B cell (primary cell): ENCODE measurements at regions not wholly inside any gene's neighbourhood (a gene's known extent, or its start where the extent isn't known, plus 50 kb on each side); places are given as distances from the start of the nearest gene placed in this dataset.

ENCODE experiments used
- ATAC-seq: fragments of 200-7000 bp; cut with Tn5 transposase; one replicate; pipeline ENCODE4 v1.10.0; 2021; ENCODE audit warnings: low read depth, mild to moderate bottlenecking, moderate number of reproducible peaks, moderate library complexity
- CTCF ChIA-PET: fragments of 350-600 bp; sonication (Branson Sonifier 250); formaldehyde crosslinking; loops from one replicate; lab custom pipeline; 2021; ENCODE audit warnings: antibody characterized with exemption, inconsistent platforms; lab: Charles Lee
- POLR2A ChIA-PET: fragments of 350-600 bp; sonication (Branson Sonifier 250); formaldehyde crosslinking; loops from one replicate; lab custom pipeline; 2021; ENCODE audit warnings: antibody characterized with exemption; lab: Charles Lee
- DNase-seq: peaks from one replicate; pipeline ENCODE4 v3.0.0; 2013
- H2AFZ ChIP-seq: 2 replicates; pipeline ENCODE4 v1.6.1; 2012; ENCODE audit warnings: mild to moderate bottlenecking, low read depth, low read length; ENCODE audit not compliant: insufficient read depth, poor library complexity, severe bottlenecking
- H3K27ac ChIP-seq, 2 donors: 1 replicate in 1 of 2; 2 replicates in 1 of 2; pipeline ENCODE4 v1.5.1; 2012 to 2013; ENCODE audit warnings: low read length in 2 of 2, mild to moderate bottlenecking in 2 of 2, moderate library complexity in 1 of 2
- H3K27me3 ChIP-seq, 4 experiments: fragments of 200-600 bp in 1 of 4; sonication (generic) in 1 of 4; replicated peaks in 1 of 4; 1 replicate in 2 of 4; 2 replicates in 2 of 4; pipeline versions ENCODE4 v1.6.1 to v1.7.0; 2013 to 2016; ENCODE audit warnings: low read length in 3 of 4, mild to moderate bottlenecking in 2 of 4, mixed read lengths in 1 of 4, moderate library complexity in 1 of 4; ENCODE audit not compliant: insufficient read depth in 4 of 4, control insufficient read depth in 3 of 4; ENCODE audit errors: control extremely low read depth in 1 of 4
- H3K36me3 ChIP-seq, 2 experiments: replicated peaks in 1 of 2; 1 replicate in 1 of 2; 2 replicates in 1 of 2; pipeline versions ENCODE4 v1.6.1 to v1.7.1; 2013; ENCODE audit warnings: low read length in 1 of 2; ENCODE audit not compliant: insufficient read depth in 2 of 2, control insufficient read depth in 1 of 2; ENCODE audit errors: control extremely low read depth in 1 of 2, extremely low read depth in 1 of 2
- H3K4me1 ChIP-seq, 2 donors: fragments of 200-600 bp in 1 of 2; sonication (generic) in 1 of 2; 1 replicate in 1 of 2; 2 replicates in 1 of 2; pipeline versions ENCODE4 v1.5.1 to v1.6.1; 2013 to 2017; ENCODE audit warnings: low read length in 2 of 2; ENCODE audit not compliant: control insufficient read depth in 2 of 2, insufficient read depth in 2 of 2
- H3K4me2 ChIP-seq: replicated peaks from 2 replicates; pipeline ENCODE3; 2012; ENCODE audit warnings: mild to moderate bottlenecking, low read depth, low read length; ENCODE audit not compliant: poor library complexity, severe bottlenecking
- H3K4me3 ChIP-seq, 5 experiments: fragments of 200-600 bp in 1 of 5; sonication (generic) in 1 of 5; 1 replicate in 3 of 5; 2 replicates in 2 of 5; pipeline versions ENCODE4 v1.5.1 to v1.7.0; 2011 to 2016; ENCODE audit warnings: low read length in 4 of 5, mild to moderate bottlenecking in 4 of 5, low read depth in 2 of 5, control low read depth in 1 of 5, moderate library complexity in 1 of 5; ENCODE audit not compliant: insufficient read depth in 1 of 5; ENCODE audit errors: control extremely low read depth in 1 of 5, extremely low read depth in 1 of 5
- H3K79me2 ChIP-seq: fragments of 200-600 bp; sonication (generic); one replicate; pipeline ENCODE4 v1.6.0; 2016; ENCODE audit warnings: low read length; ENCODE audit not compliant: control insufficient read depth, insufficient read depth
- H3K9ac ChIP-seq: fragments of 200-600 bp; sonication (generic); 2 replicates; pipeline ENCODE4 v1.6.1; 2017; ENCODE audit warnings: mild to moderate bottlenecking, low read length, moderate library complexity
- H3K9me3 ChIP-seq, 3 donors: one replicate each; pipeline versions ENCODE4 v1.6.1 to v1.7.1; 2013; ENCODE audit warnings: low read length in 2 of 3; ENCODE audit not compliant: control insufficient read depth in 2 of 3, insufficient read depth in 1 of 3; ENCODE audit errors: control extremely low read depth in 1 of 3
- H4K20me1 ChIP-seq: 2 replicates; pipeline ENCODE4 v1.6.0; 2012; ENCODE audit warnings: mild to moderate bottlenecking, low read length; ENCODE audit not compliant: insufficient read depth, control insufficient read depth, poor library complexity, severe bottlenecking
- H3K27ac Mint-ChIP-seq: one replicate; pipeline ENCODE4 v1.8.0; 2021; ENCODE audit warnings: mixed read lengths
- H3K27me3 Mint-ChIP-seq: one replicate; pipeline ENCODE4 v1.8.0; 2021; ENCODE audit warnings: mixed read lengths
- H3K4me1 Mint-ChIP-seq: one replicate; pipeline ENCODE4 v1.8.0; 2021; ENCODE audit warnings: mixed read lengths
- H3K4me3 Mint-ChIP-seq: one replicate; pipeline ENCODE4 v1.8.0; 2021; ENCODE audit warnings: mixed read lengths
- H3K9me3 Mint-ChIP-seq: one replicate; pipeline ENCODE4 v1.8.0; 2022; ENCODE audit warnings: mixed read lengths; ENCODE audit not compliant: insufficient read depth
- EZH2 ChIP-seq: IDR thresholded peaks from 2 replicates; pipeline ENCODE4 v1.6.1; 2012; ENCODE audit warnings: borderline replicate concordance, low read depth, mild to moderate bottlenecking, moderate library complexity, low read length; ENCODE audit not compliant: insufficient read depth, poor library complexity, severe bottlenecking
- WGBS: methylation state at CpG from one replicate; pipeline ENCODE4 v1.1.5; 2013; ENCODE audit warnings: missing lambda C conversion rate; ENCODE audit not compliant: insufficient coverage; 5-methylcytosine and 5-hydroxymethylcytosine counted together
- intact Hi-C: fragments of 100-400 bp; cut with micrococcal nuclease; formaldehyde crosslinking; loops from one replicate; pipeline ENCODE4 v1.10.0; 2022
- TF ChIP-seq, protein P1 (sequence below): fragments of 200-600 bp; IDR thresholded peaks from one replicate; pipeline ENCODE4 v1.8.0; 2022; ENCODE audit warnings: antibody characterized with exemption, mild to moderate bottlenecking

DNA sequence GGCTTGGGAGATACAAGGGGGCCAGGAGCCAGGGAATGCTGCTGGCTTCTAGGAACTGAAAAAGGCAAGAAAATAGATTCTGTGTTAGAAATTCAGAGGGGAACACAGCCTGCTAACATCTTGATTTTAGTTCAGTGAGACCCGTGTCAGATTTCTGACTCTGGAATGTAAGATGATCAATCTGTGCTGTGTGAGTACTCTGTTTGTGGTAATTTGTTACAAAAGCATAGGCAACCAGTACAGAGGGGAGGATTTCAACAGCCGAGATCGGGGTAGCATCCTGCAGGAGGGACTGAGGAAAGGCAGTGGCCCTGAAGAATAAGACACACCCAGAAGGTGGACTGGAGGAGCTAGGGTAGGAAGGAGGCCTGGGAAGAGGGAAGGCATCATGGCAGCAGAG is 410.0 kb upstream of the CCDC196 start:
- Mint-ChIP-seq H3K4me1 (no peaks in the 10 kb centered on the region), H3K9me3 (no peaks in the 10 kb centered on the region), H3K27me3 (peaks cover 14% of the 10 kb centered on the region), H3K27ac (no peak overlapping the region), H3K4me3 (no peak overlapping the region)
- Histone ChIP-seq H3K27ac (no peak overlapping the region), H3K4me3 (no peak overlapping the region), H3K4me2 (no peak overlapping the region), H2AFZ (no peak overlapping the region), H3K36me3 (no peaks in the 10 kb centered on the region), H4K20me1 (no peaks in the 10 kb centered on the region), H3K27me3 (no peaks in the 10 kb centered on the region), H3K9me3 (no peaks in the 10 kb centered on the region), H3K79me2 (no peaks in the 10 kb centered on the region), H3K4me1 (no peaks in the 10 kb centered on the region), H3K9ac (no peak overlapping the region)
- TF ChIP-seq, protein P1, sequence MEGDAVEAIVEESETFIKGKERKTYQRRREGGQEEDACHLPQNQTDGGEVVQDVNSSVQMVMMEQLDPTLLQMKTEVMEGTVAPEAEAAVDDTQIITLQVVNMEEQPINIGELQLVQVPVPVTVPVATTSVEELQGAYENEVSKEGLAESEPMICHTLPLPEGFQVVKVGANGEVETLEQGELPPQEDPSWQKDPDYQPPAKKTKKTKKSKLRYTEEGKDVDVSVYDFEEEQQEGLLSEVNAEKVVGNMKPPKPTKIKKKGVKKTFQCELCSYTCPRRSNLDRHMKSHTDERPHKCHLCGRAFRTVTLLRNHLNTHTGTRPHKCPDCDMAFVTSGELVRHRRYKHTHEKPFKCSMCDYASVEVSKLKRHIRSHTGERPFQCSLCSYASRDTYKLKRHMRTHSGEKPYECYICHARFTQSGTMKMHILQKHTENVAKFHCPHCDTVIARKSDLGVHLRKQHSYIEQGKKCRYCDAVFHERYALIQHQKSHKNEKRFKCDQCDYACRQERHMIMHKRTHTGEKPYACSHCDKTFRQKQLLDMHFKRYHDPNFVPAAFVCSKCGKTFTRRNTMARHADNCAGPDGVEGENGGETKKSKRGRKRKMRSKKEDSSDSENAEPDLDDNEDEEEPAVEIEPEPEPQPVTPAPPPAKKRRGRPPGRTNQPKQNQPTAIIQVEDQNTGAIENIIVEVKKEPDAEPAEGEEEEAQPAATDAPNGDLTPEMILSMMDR: no peak
- no peak for TF ChIP-seq EZH2
- no peak for ATAC-seq
- POLR2A ChIA-PET: no interaction called here
- no peak for DNase-seq
- WGBS: 90% methylated on average over 3 of the region's 3 CpGs
- intact Hi-C loops: no loop called here
- CTCF ChIA-PET: no interaction called here

DNA sequence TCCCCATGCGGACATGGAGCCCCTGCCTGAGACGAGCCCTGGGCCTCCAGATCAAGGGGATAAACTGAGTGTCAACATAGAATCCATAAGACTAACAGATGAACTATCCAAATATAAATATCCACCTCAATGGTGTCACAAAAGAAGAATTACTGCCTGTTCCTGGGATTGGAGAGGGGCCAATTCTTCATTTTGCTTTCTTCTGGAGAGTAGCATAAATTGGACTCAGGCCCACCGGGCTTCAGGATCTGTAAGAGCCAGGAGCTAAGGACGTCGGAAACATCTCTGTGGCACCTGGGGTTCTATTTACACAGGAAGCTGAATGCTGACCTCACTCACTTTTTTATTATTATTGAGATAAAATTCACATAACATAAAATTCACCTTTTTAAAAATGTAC is 408.2 kb upstream of the CCDC196 start:
- no peak overlapping the region for H2AFZ ChIP-seq
- Mint-ChIP-seq H3K4me1 (no peaks in the 10 kb centered on the region), H3K27ac (no peak overlapping the region), H3K9me3 (no peaks in the 10 kb centered on the region), H3K27me3 (peaks cover 19% of the 10 kb centered on the region), H3K4me3 (no peak overlapping the region)
- DNase-seq: no peak
- no peaks in the 10 kb centered on the region for H4K20me1 ChIP-seq
- intact Hi-C loops: no loop called here
- H3K4me2 ChIP-seq: no peak overlapping the region
- CTCF ChIA-PET: interaction anchor here (1.2 kb wide), 1 partner anchor 8 kb away, joined by 5 read pairs; no protein-coding TSS in a partner anchor
- H3K27me3 ChIP-seq: no peaks in the 10 kb centered on the region
- no peaks in the 10 kb centered on the region for H3K4me1 ChIP-seq
- no peaks in the 10 kb centered on the region for H3K79me2 ChIP-seq
- no peaks in the 10 kb centered on the region for H3K9me3 ChIP-seq
- no peak overlapping the region for H3K4me3 ChIP-seq
- TF ChIP-seq EZH2: no peak
- TF ChIP-seq, protein P1: no peak
- WGBS: 100% methylated on average over 1 of the region's 5 CpGs
- no peak overlapping the region for H3K9ac ChIP-seq
- no peak for ATAC-seq
- POLR2A ChIA-PET: no interaction called here
- H3K27ac ChIP-seq: no peak overlapping the region
- H3K36me3 ChIP-seq: no peaks in the 10 kb centered on the region
